Liver (tissue), 8 donors: ENCODE measurements at regions not wholly inside any gene's neighbourhood (a gene's known extent, or its start where the extent isn't known, plus 50 kb on each side); places are given as distances from the start of the nearest gene placed in this dataset.

Source experiments
- DNase-seq: peaks from one replicate; pipeline ENCODE4 v3.0.0-alpha.2; 2017; ENCODE audit warnings: low spot score
- H3K27ac ChIP-seq, 2 donors: one replicate each; pipeline ENCODE4 v1.7.0; 2013; ENCODE audit warnings: inconsistent platforms in 2 of 2, low read length in 2 of 2, control low read depth in 1 of 2, low read depth in 1 of 2, mild to moderate bottlenecking in 1 of 2
- H3K27me3 ChIP-seq, 4 donors: one replicate each; pipeline versions ENCODE4 v1.6.1 to v1.7.0; 2013; ENCODE audit warnings: low read length in 3 of 4, inconsistent platforms in 1 of 4, mild to moderate bottlenecking in 1 of 4, moderate library complexity in 1 of 4; ENCODE audit not compliant: control insufficient read depth in 4 of 4, insufficient read depth in 4 of 4
- H3K36me3 ChIP-seq, 4 donors: one replicate each; pipeline versions ENCODE4 v1.6.1 to v1.7.0; 2013; ENCODE audit warnings: low read length in 3 of 4, mild to moderate bottlenecking in 3 of 4, low read depth in 1 of 4, moderate library complexity in 1 of 4; ENCODE audit not compliant: control insufficient read depth in 4 of 4, insufficient read depth in 3 of 4
- H3K4me1 ChIP-seq, 4 donors: one replicate each; pipeline versions ENCODE4 v1.6.1 to v1.7.0; 2013; ENCODE audit warnings: low read length in 3 of 4, mild to moderate bottlenecking in 3 of 4, moderate library complexity in 1 of 4; ENCODE audit not compliant: control insufficient read depth in 4 of 4, insufficient read depth in 4 of 4
- H3K4me3 ChIP-seq, 3 donors: one replicate each; pipeline versions ENCODE4 v1.6.1 to v1.7.0; 2013; ENCODE audit warnings: low read length in 3 of 3, control low read depth in 1 of 3, low read depth in 1 of 3, mild to moderate bottlenecking in 1 of 3
- H3K9ac ChIP-seq, 2 donors: one replicate each; pipeline ENCODE4 v1.7.0; 2013; ENCODE audit warnings: low read length in 2 of 2, mild to moderate bottlenecking in 2 of 2, moderate library complexity in 2 of 2, control low read depth in 1 of 2, low read depth in 1 of 2
- H3K9me3 ChIP-seq, 4 donors: one replicate each; pipeline versions ENCODE4 v1.6.1 to v1.7.0; 2013; ENCODE audit warnings: low read length in 3 of 4; ENCODE audit not compliant: control insufficient read depth in 4 of 4
- ATF3 ChIP-seq: IDR thresholded peaks from 2 replicates; pipeline ENCODE4 v1.6.1; 2016; ENCODE audit warnings: antibody characterized with exemption
- CTCF ChIP-seq: fragments of 150-350 bp; IDR thresholded peaks from 2 replicates; pipeline ENCODE4 v1.5.1; 2017; ENCODE audit warnings: improper control_type of control experiment, low read depth, low read length; ENCODE audit not compliant: missing input control
- EGR1 ChIP-seq, 2 donors: IDR thresholded peaks; 2 replicates each; pipeline ENCODE4 v1.6.1; 2016 to 2018; ENCODE audit warnings: antibody characterized with exemption in 2 of 2, low read depth in 2 of 2
- FOXA1 ChIP-seq: IDR thresholded peaks from 2 replicates; pipeline ENCODE4 v1.6.1; 2016; ENCODE audit warnings: antibody characterized with exemption
- FOXA2 ChIP-seq: IDR thresholded peaks from 2 replicates; pipeline ENCODE4 v1.6.1; 2016; ENCODE audit warnings: antibody characterized with exemption
- GABPA ChIP-seq, 2 donors: IDR thresholded peaks in 1 of 2; conservative IDR thresholded peaks in 1 of 2; 2 replicates each; pipeline ENCODE4 v1.6.1; 2016; ENCODE audit warnings: antibody characterized with exemption in 2 of 2, mild to moderate bottlenecking in 1 of 2, moderate library complexity in 1 of 2
- HNF4A ChIP-seq, 2 donors: conservative IDR thresholded peaks; 2 replicates each; pipeline ENCODE4 v1.6.1; 2016; ENCODE audit warnings: antibody characterized with exemption in 2 of 2, mild to moderate bottlenecking in 2 of 2
- HNF4G ChIP-seq: IDR thresholded peaks from 2 replicates; pipeline ENCODE4 v1.6.1; 2016; ENCODE audit warnings: antibody characterized with exemption
- JUND ChIP-seq, 2 donors: IDR thresholded peaks; 2 replicates each; pipeline ENCODE4 v1.6.1; 2016; ENCODE audit warnings: antibody characterized with exemption in 2 of 2
- MAX ChIP-seq: IDR thresholded peaks from 2 replicates; pipeline ENCODE4 v1.6.1; 2016; ENCODE audit warnings: antibody characterized with exemption
- NR2F2 ChIP-seq: IDR thresholded peaks from 2 replicates; pipeline ENCODE4 v1.6.1; 2016; ENCODE audit warnings: antibody characterized with exemption
- RAD21 ChIP-seq, 2 donors: IDR thresholded peaks; 2 replicates each; pipeline ENCODE4 v1.6.1; 2016; ENCODE audit warnings: antibody characterized with exemption in 2 of 2, mild to moderate bottlenecking in 2 of 2
- REST ChIP-seq: IDR thresholded peaks from 2 replicates; pipeline ENCODE4 v1.6.1; 2016; ENCODE audit warnings: antibody characterized with exemption, mild to moderate bottlenecking
- RXRA ChIP-seq, 2 donors: IDR thresholded peaks; 2 replicates each; pipeline ENCODE4 v1.6.1; 2017 to 2018; ENCODE audit warnings: antibody characterized with exemption in 2 of 2, mild to moderate bottlenecking in 1 of 2
- SP1 ChIP-seq: IDR thresholded peaks from 2 replicates; pipeline ENCODE4 v1.6.1; 2018; ENCODE audit warnings: antibody characterized with exemption, mild to moderate bottlenecking
- TAF1 ChIP-seq: conservative IDR thresholded peaks from 2 replicates; pipeline ENCODE4 v1.6.1; 2016; ENCODE audit warnings: antibody characterized with exemption, mild to moderate bottlenecking
- YY1 ChIP-seq: IDR thresholded peaks from 2 replicates; pipeline ENCODE4 v1.6.1; 2016; ENCODE audit warnings: antibody characterized with exemption, mild to moderate bottlenecking
- ZBTB33 ChIP-seq: IDR thresholded peaks from 2 replicates; pipeline ENCODE4 v1.6.1; 2016; ENCODE audit warnings: antibody characterized with exemption
- WGBS: extraction: QIAGEN DNeasy Blood & Tissue Kit; methylation state at CpG from one replicate; pipeline ENCODE4 v1.1.7; 2013; 5-methylcytosine and 5-hydroxymethylcytosine counted together
- donor health status: healthy.
- donor health status: healthy.
- donor health status: healthy.
- donor health status: healthy.
- donor health status: healthy.

GRCh38 chr4:180622254-180622653 is 1620.9 kb upstream of the TENM3 start:
- Histone ChIP-seq H3K27ac (no peak overlapping the region), H3K4me3 (no peak overlapping the region), H3K4me1 (no peaks in the 10 kb centered on the region), H3K27me3 (no peaks in the 10 kb centered on the region), H3K36me3 (no peaks in the 10 kb centered on the region), H3K9me3 (peaks cover 0 to 2% (median 0%) of the 10 kb centered on the region in 4 donors), H3K9ac (no peak overlapping the region)
- DNase-seq, result no peak
- TF ChIP-seq GABPA (IDR thresholded peaks at IDR 0.05 in 1 of 2, conservative IDR thresholded peaks at IDR 0.05 in 1 of 2) (no peak), REST (no peak), FOXA2 (no peak), HNF4G (no peak), FOXA1 (no peak), TAF1 (no peak), RAD21 (IDR thresholded peaks at IDR 0.05) (no peak), RXRA (IDR thresholded peaks at IDR 0.05) (no peak), YY1 (no peak), ATF3 (no peak), ZBTB33 (no peak), SP1 (no peak), JUND (IDR thresholded peaks at IDR 0.05) (no peak), HNF4A (conservative IDR thresholded peaks at IDR 0.05) (no peak), NR2F2 (no peak)
- WGBS, result 72% methylated on average over 3 of the region's 3 CpGs

GRCh38 chr4:180625653-180626052 is 1617.5 kb upstream of the TENM3 start:
- 67% methylated on average over 3 of the region's 3 CpGs for whole genome bisulfite sequencing

More at GRCh38 chr4:180625653-180626052, 1617.5 kb upstream of the TENM3 start:
- Histone ChIP-seq H3K4me1 (no peaks in the 10 kb centered on the region), H3K9ac (no peak overlapping the region), H3K27me3 (no peaks in the 10 kb centered on the region), H3K4me3 (no peak overlapping the region), H3K36me3 (no peaks in the 10 kb centered on the region), H3K9me3 (no peaks in the 10 kb centered on the region), H3K27ac (no peak overlapping the region)
- DNase-seq, result no peak
- no peak for TF ChIP-seq RXRA (IDR thresholded peaks at IDR 0.05)
- TF ChIP-seq YY1, result no peak
- TF ChIP-seq EGR1 (IDR thresholded peaks at IDR 0.05; ENCODE audit: low read depth in 2 of 2), result no peak
- TF ChIP-seq TAF1, result no peak
- TF ChIP-seq NR2F2, result no peak
- no peak for TF ChIP-seq CTCF
- no peak for TF ChIP-seq MAX
- TF ChIP-seq JUND (IDR thresholded peaks at IDR 0.05), result no peak
